ENCODE measurements at regions not wholly inside any gene's neighbourhood (a gene's known extent, or its start where the extent isn't known, plus 50 kb on each side); places are given as distances from the start of the nearest gene placed in this dataset.
"Not testable (repeated sequence)": the region's sequence is repeated elsewhere in the genome, so short reads cannot be mapped to it uniquely, and the experiment has no call there.

GRCh38 chr3:24565656-24566055, 71.0 kb upstream of the THRB start:
- no peak for DNase-seq (ENCODE audit: low read depth)
- no peak for TF ChIP-seq CTCF (IDR thresholded peaks at IDR 0.05; ENCODE audit: insufficient read depth, low read length, poor library complexity, severe bottlenecking)
- H3K27me3 ChIP-seq (ENCODE audit: control insufficient read depth, insufficient read depth, low read length) = no peaks in the 10 kb centered on the region
- H3K36me3 ChIP-seq (ENCODE audit: control insufficient read depth, insufficient read depth, low read length) = no peaks in the 10 kb centered on the region
- H3K4me3 ChIP-seq (ENCODE audit: low read depth, low read length) = no peak overlapping the region

- no peak for TF ChIP-seq CTCF (IDR thresholded peaks at IDR 0.05; ENCODE audit: insufficient read depth, low read length, poor library complexity, severe bottlenecking)
- Histone ChIP-seq H3K36me3 (ENCODE audit: control insufficient read depth, insufficient read depth, low read length) (no peaks in the 10 kb centered on the region), H3K4me3 (ENCODE audit: low read depth, low read length) (no peak overlapping the region), H3K27me3 (ENCODE audit: control insufficient read depth, insufficient read depth, low read length) (no peaks in the 10 kb centered on the region)
- no peak for DNase-seq (ENCODE audit: low read depth)
Observed at GRCh38 chr3:24566927-24567326, 72.3 kb upstream of the THRB start.

DNA sequence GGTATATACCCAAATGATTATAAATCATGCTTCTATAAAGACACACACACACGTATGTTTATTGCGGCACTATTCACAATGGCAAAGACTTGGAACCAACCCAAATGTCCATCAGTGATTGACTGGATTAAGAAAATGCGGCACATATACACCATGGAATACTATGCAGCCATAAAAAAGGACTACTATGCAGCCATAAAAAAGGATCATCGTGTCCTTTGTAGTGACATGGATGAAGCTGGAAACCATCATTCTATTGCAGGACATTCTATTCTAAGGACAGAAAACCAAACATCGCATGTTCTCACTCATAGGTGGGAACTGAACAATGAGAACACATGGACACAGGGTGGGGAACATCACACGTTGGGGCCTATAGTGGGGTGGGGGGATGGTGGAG, 77.8 kb upstream of the THRB start:
- not testable (repeated sequence) for H3K36me3 ChIP-seq (ENCODE audit: control insufficient read depth, insufficient read depth, low read length); DNase-seq (ENCODE audit: low read depth); H3K4me3 ChIP-seq (ENCODE audit: low read depth, low read length); H3K27me3 ChIP-seq (ENCODE audit: control insufficient read depth, insufficient read depth, low read length)

- Histone ChIP-seq H3K4me3 (ENCODE audit: low read depth, low read length) (no peak overlapping the region), H3K27me3 (ENCODE audit: control insufficient read depth, insufficient read depth, low read length) (no peaks in the 10 kb centered on the region), H3K36me3 (ENCODE audit: control insufficient read depth, insufficient read depth, low read length) (no peaks in the 10 kb centered on the region)
- no peak for TF ChIP-seq CTCF (IDR thresholded peaks at IDR 0.05; ENCODE audit: insufficient read depth, low read length, poor library complexity, severe bottlenecking)
- no peak for DNase-seq (ENCODE audit: low read depth)
Observed at GRCh38 chr3:24573576-24573975, 78.9 kb upstream of the THRB start.

GRCh38 chr3:24578324-24578723, 83.7 kb upstream of the THRB start:
- H3K27me3 ChIP-seq (ENCODE audit: control insufficient read depth, insufficient read depth, low read length) = no peaks in the 10 kb centered on the region
- no peak for TF ChIP-seq CTCF (IDR thresholded peaks at IDR 0.05; ENCODE audit: insufficient read depth, low read length, poor library complexity, severe bottlenecking)
- no peak for DNase-seq (ENCODE audit: low read depth)
- no peaks in the 10 kb centered on the region for H3K36me3 ChIP-seq (ENCODE audit: control insufficient read depth, insufficient read depth, low read length)
- no peak overlapping the region for H3K4me3 ChIP-seq (ENCODE audit: low read depth, low read length)

DNA sequence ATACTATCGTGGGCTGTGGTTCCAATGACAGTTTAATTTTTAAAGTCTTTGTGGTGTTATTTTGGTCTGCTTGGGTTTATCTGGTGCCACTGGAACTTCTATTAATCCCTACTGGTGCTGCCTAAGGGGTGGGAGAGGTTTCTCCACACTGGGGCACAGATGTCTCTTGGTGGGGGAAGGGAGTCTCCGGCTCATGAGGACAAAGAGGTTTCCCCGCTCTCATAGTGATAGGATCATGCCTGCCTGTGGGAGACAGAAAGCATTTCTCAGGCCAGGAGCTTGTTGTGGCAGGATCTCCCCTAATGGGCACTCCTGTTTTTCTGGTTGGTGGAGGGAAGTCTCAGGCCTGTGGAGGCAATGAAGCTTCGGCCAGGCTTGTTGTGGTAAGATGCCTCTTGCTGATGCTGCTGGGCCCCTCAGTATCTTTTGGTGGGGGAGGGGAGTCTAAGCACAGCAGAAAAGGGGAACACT, 84.3 kb upstream of the THRB start:
- no peaks in the 10 kb centered on the region for H3K36me3 ChIP-seq (ENCODE audit: control insufficient read depth, insufficient read depth, low read length)
- TF ChIP-seq CTCF (IDR thresholded peaks at IDR 0.05; ENCODE audit: insufficient read depth, low read length, poor library complexity, severe bottlenecking) = no peak
- H3K27me3 ChIP-seq (ENCODE audit: control insufficient read depth, insufficient read depth, low read length) = no peaks in the 10 kb centered on the region
- DNase-seq (ENCODE audit: low read depth) = no peak
- no peak overlapping the region for H3K4me3 ChIP-seq (ENCODE audit: low read depth, low read length)
